Endothelial cell (in vitro differentiated cells): ENCODE measurements at regions not wholly inside any gene's neighbourhood (a gene's known extent, or its start where the extent isn't known, plus 50 kb on each side); places are given as distances from the start of the nearest gene placed in this dataset.

Source experiments
- DNase-seq: peaks from one replicate; pipeline ENCODE4 v3.0.0; 2021; ENCODE audit warnings: low spot score
- H3K27ac Mint-ChIP-seq: one replicate; pipeline ENCODE4 v1.8.0; 2021; ENCODE audit warnings: mixed read lengths, inconsistent platforms; ENCODE audit not compliant: unreplicated experiment
- H3K27me3 Mint-ChIP-seq: one replicate; pipeline ENCODE4 v1.8.0; 2021; ENCODE audit warnings: mild to moderate bottlenecking, moderate library complexity, mixed read lengths, inconsistent platforms; ENCODE audit not compliant: unreplicated experiment
- H3K36me3 Mint-ChIP-seq: one replicate; pipeline ENCODE4 v1.8.0; 2021; ENCODE audit warnings: mild to moderate bottlenecking, low read depth, mixed read lengths, inconsistent platforms; ENCODE audit not compliant: unreplicated experiment
- H3K4me1 Mint-ChIP-seq: one replicate; pipeline ENCODE4 v1.8.0; 2021; ENCODE audit warnings: mild to moderate bottlenecking, mixed read lengths, inconsistent platforms; ENCODE audit not compliant: unreplicated experiment
- H3K4me3 Mint-ChIP-seq: one replicate; pipeline ENCODE4 v1.8.0; 2021; ENCODE audit warnings: mild to moderate bottlenecking, mixed read lengths, inconsistent platforms; ENCODE audit not compliant: unreplicated experiment
- H3K9me3 Mint-ChIP-seq: one replicate; pipeline ENCODE4 v1.8.0; 2021; ENCODE audit warnings: mixed read lengths, inconsistent platforms; ENCODE audit not compliant: unreplicated experiment
- TF ChIP-seq, protein P1 (sequence below): fragments of 200-600 bp; sonication (generic); IDR thresholded peaks from one replicate; pipeline ENCODE4 v1.5.0; 2021; ENCODE audit warnings: antibody characterized with exemption; ENCODE audit not compliant: unreplicated experiment

- no peak overlapping the region for H3K4me3 Mint-ChIP-seq
- H3K27ac Mint-ChIP-seq = no peak overlapping the region
- DNase-seq = no peak
- H3K4me1 Mint-ChIP-seq = peaks cover 30% of the 10 kb centered on the region
- H3K9me3 Mint-ChIP-seq = no peaks in the 10 kb centered on the region
- TF ChIP-seq, protein P1, sequence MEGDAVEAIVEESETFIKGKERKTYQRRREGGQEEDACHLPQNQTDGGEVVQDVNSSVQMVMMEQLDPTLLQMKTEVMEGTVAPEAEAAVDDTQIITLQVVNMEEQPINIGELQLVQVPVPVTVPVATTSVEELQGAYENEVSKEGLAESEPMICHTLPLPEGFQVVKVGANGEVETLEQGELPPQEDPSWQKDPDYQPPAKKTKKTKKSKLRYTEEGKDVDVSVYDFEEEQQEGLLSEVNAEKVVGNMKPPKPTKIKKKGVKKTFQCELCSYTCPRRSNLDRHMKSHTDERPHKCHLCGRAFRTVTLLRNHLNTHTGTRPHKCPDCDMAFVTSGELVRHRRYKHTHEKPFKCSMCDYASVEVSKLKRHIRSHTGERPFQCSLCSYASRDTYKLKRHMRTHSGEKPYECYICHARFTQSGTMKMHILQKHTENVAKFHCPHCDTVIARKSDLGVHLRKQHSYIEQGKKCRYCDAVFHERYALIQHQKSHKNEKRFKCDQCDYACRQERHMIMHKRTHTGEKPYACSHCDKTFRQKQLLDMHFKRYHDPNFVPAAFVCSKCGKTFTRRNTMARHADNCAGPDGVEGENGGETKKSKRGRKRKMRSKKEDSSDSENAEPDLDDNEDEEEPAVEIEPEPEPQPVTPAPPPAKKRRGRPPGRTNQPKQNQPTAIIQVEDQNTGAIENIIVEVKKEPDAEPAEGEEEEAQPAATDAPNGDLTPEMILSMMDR = no peak
- no peaks in the 10 kb centered on the region for H3K27me3 Mint-ChIP-seq
- H3K36me3 Mint-ChIP-seq = no peaks in the 10 kb centered on the region
Measured at GRCh38 chr2:70356941-70357683, 55.2 kb upstream of the FAM136A start.

GRCh38 chr2:70354264-70354949 lies 52.5 kb upstream of the FAM136A start:
- Mint-ChIP-seq H3K27ac (no peak overlapping the region), H3K4me1 (peaks cover 26% of the 10 kb centered on the region), H3K4me3 (no peak overlapping the region), H3K36me3 (no peaks in the 10 kb centered on the region), H3K27me3 (peaks cover 3% of the 10 kb centered on the region), H3K9me3 (no peaks in the 10 kb centered on the region)
- no peak for DNase-seq
- TF ChIP-seq, protein P1 = no peak
